Endothelial cell of umbilical vein (primary cell): ENCODE measurements at regions not wholly inside any gene's neighbourhood (a gene's known extent, or its start where the extent isn't known, plus 50 kb on each side); places are given as distances from the start of the nearest gene placed in this dataset.

Experiments
- MYC ChIP-seq: IDR thresholded peaks from one replicate; pipeline ENCODE4 v1.6.1; 2011; ENCODE audit warnings: mild to moderate bottlenecking, low read depth, low read length
- POLR2A ChIP-seq: IDR thresholded peaks from 2 replicates; pipeline ENCODE4 v1.6.1; 2012; ENCODE audit warnings: low read depth, mild to moderate bottlenecking, control low read depth, low read length
- TF ChIP-seq, protein P1 (sequence below), 2 donors: IDR thresholded peaks; 1 replicate in 1 of 2; 2 replicates in 1 of 2; pipeline ENCODE4 v1.5.1; 2011; ENCODE audit warnings: low read length in 2 of 2, mild to moderate bottlenecking in 2 of 2, moderate library complexity in 2 of 2, control low read depth in 1 of 2, inconsistent platforms in 1 of 2, low read depth in 1 of 2; ENCODE audit not compliant: insufficient read depth in 1 of 2; ENCODE audit errors: extremely low read depth in 1 of 2
- TF ChIP-seq, protein P2 (sequence below): IDR thresholded peaks from 2 replicates; pipeline ENCODE4 v1.6.1; 2011; ENCODE audit not compliant: insufficient read depth, insufficient read length

GRCh38 chr20:7195704-7196103 is 428.2 kb downstream of the BMP2 start:
- TF ChIP-seq, protein P1, sequence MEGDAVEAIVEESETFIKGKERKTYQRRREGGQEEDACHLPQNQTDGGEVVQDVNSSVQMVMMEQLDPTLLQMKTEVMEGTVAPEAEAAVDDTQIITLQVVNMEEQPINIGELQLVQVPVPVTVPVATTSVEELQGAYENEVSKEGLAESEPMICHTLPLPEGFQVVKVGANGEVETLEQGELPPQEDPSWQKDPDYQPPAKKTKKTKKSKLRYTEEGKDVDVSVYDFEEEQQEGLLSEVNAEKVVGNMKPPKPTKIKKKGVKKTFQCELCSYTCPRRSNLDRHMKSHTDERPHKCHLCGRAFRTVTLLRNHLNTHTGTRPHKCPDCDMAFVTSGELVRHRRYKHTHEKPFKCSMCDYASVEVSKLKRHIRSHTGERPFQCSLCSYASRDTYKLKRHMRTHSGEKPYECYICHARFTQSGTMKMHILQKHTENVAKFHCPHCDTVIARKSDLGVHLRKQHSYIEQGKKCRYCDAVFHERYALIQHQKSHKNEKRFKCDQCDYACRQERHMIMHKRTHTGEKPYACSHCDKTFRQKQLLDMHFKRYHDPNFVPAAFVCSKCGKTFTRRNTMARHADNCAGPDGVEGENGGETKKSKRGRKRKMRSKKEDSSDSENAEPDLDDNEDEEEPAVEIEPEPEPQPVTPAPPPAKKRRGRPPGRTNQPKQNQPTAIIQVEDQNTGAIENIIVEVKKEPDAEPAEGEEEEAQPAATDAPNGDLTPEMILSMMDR (IDR thresholded peaks at IDR 0.05; ENCODE audit: extremely low read depth in 1 of 2, insufficient read depth in 1 of 2, low read depth in 1 of 2, low read length in 2 of 2), result no peak
- no peak for TF ChIP-seq MYC
- TF ChIP-seq POLR2A, result no peak
- TF ChIP-seq, protein P2, sequence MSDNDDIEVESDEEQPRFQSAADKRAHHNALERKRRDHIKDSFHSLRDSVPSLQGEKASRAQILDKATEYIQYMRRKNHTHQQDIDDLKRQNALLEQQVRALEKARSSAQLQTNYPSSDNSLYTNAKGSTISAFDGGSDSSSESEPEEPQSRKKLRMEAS, result no peak
